K562 (cell line): ENCODE measurements at regions not wholly inside any gene's neighbourhood (a gene's known extent, or its start where the extent isn't known, plus 50 kb on each side); places are given as distances from the start of the nearest gene placed in this dataset.

ENCODE experiments used
- ATAC-seq: fragments of 200-7000 bp; cut with Tn5 transposase; 3 replicates; pipeline ENCODE4 v1.9.1; 2020; ENCODE audit warnings: moderate library complexity
- BruUV-seq: library from RNA; stranded (reverse); fragments of 400-500 nt; replicated peaks from 2 replicates; lab custom pipeline; 2021; lab: Mats Ljungman, UMichigan
- CTCF ChIA-PET: fragments of 300-600 bp; formaldehyde crosslinking; extraction: SDS; loops from one replicate; lab custom pipeline; 2021; ENCODE audit warnings: low intra/inter-chr PET ratio; lab: Yijun Ruan, JAX
- POLR2A ChIA-PET: fragments of 300-600, 350-650 bp; sonication (Branson Sonifier 250); formaldehyde crosslinking; extraction: SDS; loops from one replicate; lab custom pipeline; 2021; ENCODE audit warnings: antibody characterized with exemption, inconsistent platforms; lab: Yijun Ruan, JAX
- DNase-seq, 4 experiments: peaks; one replicate each; pipeline versions ENCODE4 v3.0.0 to v3.0.0-alpha.2; 2011 to 2018; ENCODE audit warnings: low spot score in 3 of 4, mixed read lengths in 3 of 4; ENCODE audit errors: extremely low read depth in 1 of 4
- FAIRE-seq: peaks from 2 replicates; lab custom pipeline; 2011; peaks lifted over from hg19 to GRCh38; lab: Jason Lieb, UNC
- H2AFZ ChIP-seq: 2 replicates; pipeline ENCODE4 v1.6.0; 2011; ENCODE audit warnings: low read depth, low read length, control low read depth, inconsistent platforms
- H3K27ac ChIP-seq: fragments of 200-600 bp; 3 replicates; pipeline ENCODE4 v1.8.0; 2011; ENCODE audit warnings: low read depth, mild to moderate bottlenecking, control low read depth, inconsistent platforms, low read length, moderate library complexity, mixed read lengths; ENCODE audit errors: extremely low read depth
- H3K27me3 ChIP-seq, 2 experiments: fragments of 300-600 bp in 1 of 2; 2 replicates in 1 of 2; 3 replicates in 1 of 2; pipeline versions ENCODE4 v1.6.0 to v1.8.0; 2011; ENCODE audit warnings: inconsistent platforms in 2 of 2, low read length in 2 of 2, mild to moderate bottlenecking in 1 of 2, mixed read lengths in 1 of 2, moderate library complexity in 1 of 2; ENCODE audit not compliant: control insufficient read depth in 2 of 2, insufficient read depth in 2 of 2
- H3K36me3 ChIP-seq: fragments of 300-600 bp; 3 replicates; pipeline ENCODE4 v1.8.0; 2011; ENCODE audit warnings: mild to moderate bottlenecking, low read length, inconsistent platforms; ENCODE audit not compliant: control insufficient read depth, insufficient read depth
- H3K4me1 ChIP-seq, 2 experiments: fragments of 200-600 bp in 1 of 2; replicated peaks in 1 of 2; 2 replicates in 1 of 2; 3 replicates in 1 of 2; pipeline versions ENCODE4 v1.5.1 to v1.8.0; 2011; ENCODE audit warnings: inconsistent platforms in 2 of 2, low read length in 2 of 2, mild to moderate bottlenecking in 1 of 2, mixed read lengths in 1 of 2, moderate library complexity in 1 of 2; ENCODE audit not compliant: control insufficient read depth in 2 of 2, insufficient read depth in 2 of 2
- H3K4me2 ChIP-seq: 2 replicates; pipeline ENCODE4 v1.6.1; 2011; ENCODE audit warnings: low read length, control low read depth, inconsistent platforms, mixed read lengths; ENCODE audit not compliant: insufficient read depth
- H3K4me3 ChIP-seq: fragments of 200-600 bp; sonication (generic), shearing (Covaris generic); 2 replicates; pipeline ENCODE4 v1.5.1; 2016; ENCODE audit warnings: control low read depth, inconsistent platforms
- H3K79me2 ChIP-seq: fragments of 200-600 bp; 3 replicates; pipeline ENCODE4 v1.8.0; 2011; ENCODE audit warnings: low read length, inconsistent platforms; ENCODE audit not compliant: control insufficient read depth, insufficient read depth
- H3K9ac ChIP-seq, 2 experiments: 2 replicates each; pipeline versions ENCODE4 v1.6.0 to v1.6.1; 2011; ENCODE audit warnings: low read depth in 2 of 2, low read length in 2 of 2, control low read depth in 1 of 2, inconsistent platforms in 1 of 2, mild to moderate bottlenecking in 1 of 2, mixed read lengths in 1 of 2; ENCODE audit not compliant: insufficient read depth in 1 of 2
- H3K9me1 ChIP-seq: one replicate; pipeline ENCODE4 v1.6.0; 2011; ENCODE audit warnings: inconsistent platforms, mild to moderate bottlenecking, low read length, moderate library complexity; ENCODE audit not compliant: control insufficient read depth, insufficient read depth
- H3K9me3 ChIP-seq: replicated peaks from 2 replicates; pipeline ENCODE4 v1.5.1; 2011; ENCODE audit warnings: low read depth, low read length, inconsistent platforms; ENCODE audit not compliant: control insufficient read depth, insufficient read depth
- H4K20me1 ChIP-seq: replicated peaks from 2 replicates; pipeline ENCODE4 v1.6.1; 2011; ENCODE audit warnings: low read length, inconsistent platforms, mixed read lengths; ENCODE audit not compliant: control insufficient read depth, insufficient read depth
- ELF1 ChIP-seq: fragments of 200-800 bp; sonication (Bioruptor generic); IDR thresholded peaks from 2 replicates; pipeline ENCODE4 v1.6.1; 2016; ENCODE audit warnings: missing genetic modification characterization, missing compliant biosample characterization
- ETS1 ChIP-seq: conservative IDR thresholded peaks from 2 replicates; pipeline ENCODE4 v1.6.1; 2011; ENCODE audit warnings: low read depth, mild to moderate bottlenecking, low read length; ENCODE audit not compliant: control insufficient read depth
- HNRNPK ChIP-seq: fragments of 200-400 bp; formaldehyde crosslinking; IDR thresholded peaks from one replicate; pipeline ENCODE4 v1.6.1; 2018; ENCODE audit warnings: mild to moderate bottlenecking, low read depth, low read length; ENCODE audit not compliant: poor library complexity, severe bottlenecking
- KAT7 ChIP-seq: sonication (generic); formaldehyde crosslinking; IDR thresholded peaks from 2 replicates; pipeline ENCODE4 v1.8.0; 2022; ENCODE audit warnings: missing genetic modification reagents, mild to moderate bottlenecking, borderline replicate concordance
- MTF1 ChIP-seq: fragments of 250-450 bp; sonication (Bioruptor Pico); IDR thresholded peaks from 2 replicates; pipeline ENCODE4 v1.9.0; 2021; ENCODE audit warnings: moderate library complexity, mild to moderate bottlenecking, inconsistent platforms, borderline replicate concordance
- POLR2AphosphoS2 ChIP-seq: IDR thresholded peaks from 2 replicates; pipeline ENCODE4 v1.6.1; 2012; ENCODE audit warnings: low read length, improper control_type of control experiment
- SETDB1 ChIP-seq: IDR thresholded peaks from one replicate; pipeline ENCODE4 v1.6.1; 2012; ENCODE audit warnings: low read length, control low read depth, inconsistent platforms
- STAT5B ChIP-seq: fragments of 250-450 bp; sonication (Bioruptor Pico); IDR thresholded peaks from 2 replicates; pipeline ENCODE4 v1.8.0; 2021; ENCODE audit warnings: mild to moderate bottlenecking, inconsistent platforms
- ZNF324 ChIP-seq: fragments of 250-450 bp; sonication (Bioruptor Pico); IDR thresholded peaks from 2 replicates; pipeline ENCODE4 v1.4.0; 2020; ENCODE audit warnings: mild to moderate bottlenecking
- ZNF354B ChIP-seq: fragments of 250-450 bp; sonication (Bioruptor Pico); IDR thresholded peaks from 2 replicates; pipeline ENCODE4 v1.4.0; 2020
- ZNF77 ChIP-seq: fragments of 250-450 bp; sonication (Bioruptor Pico); IDR thresholded peaks from 2 replicates; pipeline ENCODE4 v1.5.0; 2020
- ZNF830 ChIP-seq: fragments of 250-450 bp; sonication (Bioruptor Pico); IDR thresholded peaks from 2 replicates; pipeline ENCODE4 v1.5.0; 2021; ENCODE audit warnings: mild to moderate bottlenecking
- whole genome bisulfite sequencing: fragments of 100-300 bp; shearing (Covaris generic); methylation state at CpG from one replicate; pipeline ENCODE4 v1.1.6; 2016; ENCODE audit warnings: low coverage, mixed read lengths; ENCODE audit not compliant: insufficient coverage; ENCODE audit errors: missing lambda C conversion rate; 5-methylcytosine and 5-hydroxymethylcytosine counted together
- in situ Hi-C: fragments of 300-500 bp; cut with MboI; formaldehyde crosslinking; loops from 4 replicates; pipeline ENCODE4 v1.15.0; 2018; ENCODE audit warnings: inconsistent platforms, mixed read lengths
- intact Hi-C: fragments of 100-400 bp; cut with micrococcal nuclease; formaldehyde crosslinking; loops from 2 replicates; pipeline ENCODE4 v1.14.2; 2022
- TF ChIP-seq, protein P1 (sequence below): fragments of 250-450 bp; sonication (Bioruptor Pico); IDR thresholded peaks from 2 replicates; pipeline ENCODE4 v1.9.0; 2021; ENCODE audit warnings: mild to moderate bottlenecking, inconsistent platforms
- TF ChIP-seq, protein P2 (sequence below), 2 experiments: IDR thresholded peaks; 2 replicates each; pipeline ENCODE4 v1.6.1; 2011; ENCODE audit warnings: borderline replicate concordance in 1 of 2, control low read depth in 1 of 2, low read depth in 1 of 2, low read length in 1 of 2, mild to moderate bottlenecking in 1 of 2, mixed read lengths in 1 of 2, moderate library complexity in 1 of 2; ENCODE audit not compliant: insufficient read depth in 1 of 2, insufficient read length in 1 of 2, poor library complexity in 1 of 2, severe bottlenecking in 1 of 2; ENCODE audit errors: extremely low read depth in 1 of 2
- TF ChIP-seq, protein P3 (sequence below): fragments of 150-350 bp; conservative IDR thresholded peaks from 2 replicates; pipeline ENCODE4 v1.6.1; 2014; ENCODE audit warnings: low read length

DNA sequence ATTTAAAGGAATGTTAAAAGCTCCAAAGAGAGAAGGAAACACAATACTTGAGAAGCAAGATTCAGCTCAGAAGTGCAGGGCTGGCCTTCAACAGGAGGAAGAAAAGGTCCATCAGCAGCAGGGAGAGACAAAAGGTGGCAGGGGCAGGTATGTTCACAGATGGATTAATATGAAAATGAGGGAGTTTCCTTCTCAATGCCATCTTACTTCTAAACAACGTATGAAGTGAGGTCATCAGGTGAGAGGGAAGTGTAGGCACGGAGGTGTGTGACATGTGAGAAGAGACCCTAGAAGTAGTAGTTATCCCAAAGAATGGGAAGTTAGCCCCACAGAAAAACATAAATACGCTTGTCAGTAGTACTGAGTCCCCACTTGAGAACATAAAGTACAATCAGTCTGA lies 122.5 kb downstream of the CCER1 start (continued):
- no peak for TF ChIP-seq ZNF354B

DNA sequence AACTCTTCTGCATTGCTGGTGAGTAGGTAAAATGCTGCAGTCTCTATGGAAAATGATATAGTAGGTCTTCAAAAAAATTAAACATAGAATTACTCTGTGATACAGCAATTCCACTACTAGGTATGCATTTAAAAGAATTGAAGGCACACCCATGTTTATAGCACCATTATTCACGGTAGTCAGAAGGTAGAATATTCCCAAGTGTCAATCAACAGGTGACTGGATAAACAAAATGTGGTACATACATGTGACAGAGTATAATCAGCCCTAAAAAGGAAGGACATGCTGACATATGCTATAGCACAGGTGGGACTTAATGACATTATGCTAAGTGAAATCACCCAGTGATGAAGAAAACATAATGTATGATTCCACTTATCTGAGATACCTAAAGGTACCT lies 123.3 kb downstream of the CCER1 start:
- H3K27me3 ChIP-seq, result no peaks in the 10 kb centered on the region
- H3K27ac ChIP-seq, result no peak overlapping the region
- H3K9me1 ChIP-seq, result no peaks in the 10 kb centered on the region
- POLR2A ChIA-PET, result no interaction called here
- no peaks in the 10 kb centered on the region for H3K36me3 ChIP-seq
- BruUV-seq, result no TSS peak
- DNase-seq, result no peak
- no peak overlapping the region for H2AFZ ChIP-seq
- no peaks in the 10 kb centered on the region for H3K4me1 ChIP-seq
- CTCF ChIA-PET, result no interaction called here
- H4K20me1 ChIP-seq, result no peaks in the 10 kb centered on the region
- no peak overlapping the region for H3K4me2 ChIP-seq
- intact Hi-C loops, result no loop called here
- H3K4me3 ChIP-seq, result no peak overlapping the region
- FAIRE-seq, result no peak
- no peak for ATAC-seq
- H3K9ac ChIP-seq, result no peak overlapping the region
- WGBS, result 0% methylated on average over 1 of the region's 1 CpG
- no peaks in the 10 kb centered on the region for H3K9me3 ChIP-seq
- in situ Hi-C loops, result loop anchor here (25.0 kb wide), 1 partner anchor 1294 kb away; the partner anchor contains the start of gene POC1B
- no peaks in the 10 kb centered on the region for H3K79me2 ChIP-seq
- no peak for TF ChIP-seq SETDB1
- TF ChIP-seq ELF1 (tag), result no peak
- no peak for TF ChIP-seq ZNF830 (CRISPR knock-in tag)
- TF ChIP-seq ETS1, result no peak
- no peak for TF ChIP-seq HNRNPK
- no peak for TF ChIP-seq KAT7 (CRISPR knock-in tag)
- TF ChIP-seq, protein P1, sequence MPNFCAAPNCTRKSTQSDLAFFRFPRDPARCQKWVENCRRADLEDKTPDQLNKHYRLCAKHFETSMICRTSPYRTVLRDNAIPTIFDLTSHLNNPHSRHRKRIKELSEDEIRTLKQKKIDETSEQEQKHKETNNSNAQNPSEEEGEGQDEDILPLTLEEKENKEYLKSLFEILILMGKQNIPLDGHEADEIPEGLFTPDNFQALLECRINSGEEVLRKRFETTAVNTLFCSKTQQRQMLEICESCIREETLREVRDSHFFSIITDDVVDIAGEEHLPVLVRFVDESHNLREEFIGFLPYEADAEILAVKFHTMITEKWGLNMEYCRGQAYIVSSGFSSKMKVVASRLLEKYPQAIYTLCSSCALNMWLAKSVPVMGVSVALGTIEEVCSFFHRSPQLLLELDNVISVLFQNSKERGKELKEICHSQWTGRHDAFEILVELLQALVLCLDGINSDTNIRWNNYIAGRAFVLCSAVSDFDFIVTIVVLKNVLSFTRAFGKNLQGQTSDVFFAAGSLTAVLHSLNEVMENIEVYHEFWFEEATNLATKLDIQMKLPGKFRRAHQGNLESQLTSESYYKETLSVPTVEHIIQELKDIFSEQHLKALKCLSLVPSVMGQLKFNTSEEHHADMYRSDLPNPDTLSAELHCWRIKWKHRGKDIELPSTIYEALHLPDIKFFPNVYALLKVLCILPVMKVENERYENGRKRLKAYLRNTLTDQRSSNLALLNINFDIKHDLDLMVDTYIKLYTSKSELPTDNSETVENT (CRISPR knock-in tag), result no peak
- no peak for TF ChIP-seq ZNF77 (CRISPR knock-in tag)
- no peak for TF ChIP-seq STAT5B (CRISPR knock-in tag)
- TF ChIP-seq, protein P2, sequence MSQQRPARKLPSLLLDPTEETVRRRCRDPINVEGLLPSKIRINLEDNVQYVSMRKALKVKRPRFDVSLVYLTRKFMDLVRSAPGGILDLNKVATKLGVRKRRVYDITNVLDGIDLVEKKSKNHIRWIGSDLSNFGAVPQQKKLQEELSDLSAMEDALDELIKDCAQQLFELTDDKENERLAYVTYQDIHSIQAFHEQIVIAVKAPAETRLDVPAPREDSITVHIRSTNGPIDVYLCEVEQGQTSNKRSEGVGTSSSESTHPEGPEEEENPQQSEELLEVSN (IDR thresholded peaks at IDR 0.05; ENCODE audit: borderline replicate concordance in 1 of 2, extremely low read depth in 1 of 2, insufficient read depth in 1 of 2, insufficient read length in 1 of 2, low read depth in 1 of 2, low read length in 1 of 2, poor library complexity in 1 of 2, severe bottlenecking in 1 of 2), result no peak
- TF ChIP-seq MTF1 (CRISPR knock-in tag), result no peak
- TF ChIP-seq POLR2AphosphoS2, result no peak
- no peak for TF ChIP-seq ZNF324 (CRISPR knock-in tag)
- TF ChIP-seq, protein P3, sequence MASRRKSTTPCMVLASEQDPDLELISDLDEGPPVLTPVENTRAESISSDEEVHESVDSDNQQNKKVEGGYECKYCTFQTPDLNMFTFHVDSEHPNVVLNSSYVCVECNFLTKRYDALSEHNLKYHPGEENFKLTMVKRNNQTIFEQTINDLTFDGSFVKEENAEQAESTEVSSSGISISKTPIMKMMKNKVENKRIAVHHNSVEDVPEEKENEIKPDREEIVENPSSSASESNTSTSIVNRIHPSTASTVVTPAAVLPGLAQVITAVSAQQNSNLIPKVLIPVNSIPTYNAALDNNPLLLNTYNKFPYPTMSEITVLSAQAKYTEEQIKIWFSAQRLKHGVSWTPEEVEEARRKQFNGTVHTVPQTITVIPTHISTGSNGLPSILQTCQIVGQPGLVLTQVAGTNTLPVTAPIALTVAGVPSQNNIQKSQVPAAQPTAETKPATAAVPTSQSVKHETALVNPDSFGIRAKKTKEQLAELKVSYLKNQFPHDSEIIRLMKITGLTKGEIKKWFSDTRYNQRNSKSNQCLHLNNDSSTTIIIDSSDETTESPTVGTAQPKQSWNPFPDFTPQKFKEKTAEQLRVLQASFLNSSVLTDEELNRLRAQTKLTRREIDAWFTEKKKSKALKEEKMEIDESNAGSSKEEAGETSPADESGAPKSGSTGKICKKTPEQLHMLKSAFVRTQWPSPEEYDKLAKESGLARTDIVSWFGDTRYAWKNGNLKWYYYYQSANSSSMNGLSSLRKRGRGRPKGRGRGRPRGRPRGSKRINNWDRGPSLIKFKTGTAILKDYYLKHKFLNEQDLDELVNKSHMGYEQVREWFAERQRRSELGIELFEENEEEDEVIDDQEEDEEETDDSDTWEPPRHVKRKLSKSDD, result no peak
